ENCODE measurements at regions not wholly inside any gene's neighbourhood (a gene's known extent, or its start where the extent isn't known, plus 50 kb on each side); places are given as distances from the start of the nearest gene placed in this dataset.

GRCh38 chr15:67907184-67907723, 67.4 kb upstream of the RNU6-1 start:
- TF ChIP-seq SP2 (tag by site-specific recombination; IDR thresholded peaks at IDR 0.05) (no peak), ZNF146 (tag by site-specific recombination; IDR thresholded peaks at IDR 0.05) (no peak), CTCF (tag by site-specific recombination; IDR thresholded peaks at IDR 0.05) (no peak), REST (tag by site-specific recombination; IDR thresholded peaks at IDR 0.05) (no peak), ZNF2 (tag by site-specific recombination; IDR thresholded peaks at IDR 0.05) (no peak), ZFHX2 (tag by site-specific recombination; conservative IDR thresholded peaks at IDR 0.05) (no peak), ZNF777 (tag by site-specific recombination; IDR thresholded peaks at IDR 0.05; ENCODE audit: borderline replicate concordance) (no peak), MZF1 (tag by site-specific recombination; IDR thresholded peaks at IDR 0.05; ENCODE audit: borderline replicate concordance) (no peak), ZNF830 (tag by site-specific recombination; IDR thresholded peaks at IDR 0.05; ENCODE audit: low read depth) (no peak), GLI4 (tag by site-specific recombination; IDR thresholded peaks at IDR 0.05) (no peak)

All from HEK293 (cell line).